GM23248 (cell line): ENCODE measurements at regions not wholly inside any gene's neighbourhood (a gene's known extent, or its start where the extent isn't known, plus 50 kb on each side); places are given as distances from the start of the nearest gene placed in this dataset.

ENCODE experiments used
- EZH2 ChIP-seq: fragments of 200-600 bp; sonication (generic); IDR thresholded peaks from 2 replicates; pipeline ENCODE4 v1.6.1; 2018; ENCODE audit warnings: antibody characterized with exemption, mild to moderate bottlenecking; ENCODE audit not compliant: insufficient read depth, poor library complexity, severe bottlenecking
- EZH2phosphoT487 ChIP-seq: fragments of 200-600 bp; sonication (generic); IDR thresholded peaks from 2 replicates; pipeline ENCODE4 v1.6.1; 2018; ENCODE audit warnings: antibody characterized with exemption, moderate library complexity, mild to moderate bottlenecking, low read depth; ENCODE audit not compliant: insufficient read depth

GRCh38 chr11:127057126-127057525 lies 56.6 kb upstream of the KIRREL3 start:
- TF ChIP-seq EZH2 (no peak), EZH2phosphoT487 (no peak)
